ENCODE measurements at regions not wholly inside any gene's neighbourhood (a gene's known extent, or its start where the extent isn't known, plus 50 kb on each side); places are given as distances from the start of the nearest gene placed in this dataset.

DNA sequence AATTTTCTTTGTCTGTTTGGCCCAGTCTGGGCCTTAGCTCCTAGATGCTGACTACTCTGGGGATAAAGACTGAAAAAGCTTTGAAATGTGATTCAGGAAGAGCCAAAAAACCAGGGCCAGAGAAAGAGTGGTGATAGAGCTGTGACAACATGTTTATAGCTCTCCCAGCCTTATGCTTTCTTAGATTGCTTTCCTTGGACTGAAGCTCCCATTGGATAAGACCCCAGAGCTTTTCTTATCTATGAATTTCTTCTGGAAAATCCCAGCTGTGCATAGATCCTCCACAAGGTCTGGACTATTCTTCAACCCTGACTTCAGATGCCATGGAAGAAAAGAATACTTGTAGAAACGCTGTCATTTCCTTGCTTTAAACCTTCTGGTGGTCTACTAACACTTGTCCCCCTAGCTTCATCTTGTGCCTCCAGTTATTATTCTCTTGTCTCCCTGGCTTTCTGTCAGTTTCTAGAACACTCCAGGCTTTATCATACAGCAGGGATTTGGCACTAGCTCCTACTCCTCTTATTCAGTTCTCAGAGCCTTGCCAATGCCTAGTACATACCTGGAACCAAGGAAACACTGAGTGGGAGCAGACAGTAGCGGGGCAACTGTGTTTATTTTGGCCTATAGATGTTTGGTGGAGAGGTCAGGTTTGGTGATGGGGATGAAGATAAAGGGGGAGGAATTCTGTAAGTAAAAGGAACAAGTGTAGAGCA, 57.1 kb upstream of the TEX13D start:
- TF ChIP-seq POLR2A (IDR thresholded peaks at IDR 0.05): no peak
- TF ChIP-seq, protein P1, sequence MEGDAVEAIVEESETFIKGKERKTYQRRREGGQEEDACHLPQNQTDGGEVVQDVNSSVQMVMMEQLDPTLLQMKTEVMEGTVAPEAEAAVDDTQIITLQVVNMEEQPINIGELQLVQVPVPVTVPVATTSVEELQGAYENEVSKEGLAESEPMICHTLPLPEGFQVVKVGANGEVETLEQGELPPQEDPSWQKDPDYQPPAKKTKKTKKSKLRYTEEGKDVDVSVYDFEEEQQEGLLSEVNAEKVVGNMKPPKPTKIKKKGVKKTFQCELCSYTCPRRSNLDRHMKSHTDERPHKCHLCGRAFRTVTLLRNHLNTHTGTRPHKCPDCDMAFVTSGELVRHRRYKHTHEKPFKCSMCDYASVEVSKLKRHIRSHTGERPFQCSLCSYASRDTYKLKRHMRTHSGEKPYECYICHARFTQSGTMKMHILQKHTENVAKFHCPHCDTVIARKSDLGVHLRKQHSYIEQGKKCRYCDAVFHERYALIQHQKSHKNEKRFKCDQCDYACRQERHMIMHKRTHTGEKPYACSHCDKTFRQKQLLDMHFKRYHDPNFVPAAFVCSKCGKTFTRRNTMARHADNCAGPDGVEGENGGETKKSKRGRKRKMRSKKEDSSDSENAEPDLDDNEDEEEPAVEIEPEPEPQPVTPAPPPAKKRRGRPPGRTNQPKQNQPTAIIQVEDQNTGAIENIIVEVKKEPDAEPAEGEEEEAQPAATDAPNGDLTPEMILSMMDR (IDR thresholded peaks at IDR 0.05 in 8 of 11, conservative IDR thresholded peaks at IDR 0.05 in 3 of 11): no peak
